ENCODE measurements at regions not wholly inside any gene's neighbourhood (a gene's known extent, or its start where the extent isn't known, plus 50 kb on each side); places are given as distances from the start of the nearest gene placed in this dataset.

GRCh38 chr3:194908496-194908895 lies 222.8 kb downstream of the FAM43A start:
- H3K36me3 ChIP-seq (replicated peaks in 1 of 2; ENCODE audit: control insufficient read depth in 1 of 2, insufficient read depth in 2 of 2, low read length in 2 of 2) = no peaks in the 10 kb centered on the region
- H3K27ac ChIP-seq (ENCODE audit: extremely low read length, insufficient read depth, low read length) = no peak overlapping the region
- WGBS (ENCODE audit: low lambda C conversion rate) = 50% methylated on average over 4 of the region's 5 CpGs
- BruUV-seq (replicated peaks) = no TSS peak
- peaks cover 0 to 9% of the 10 kb centered on the region in 2 experiments; a peak in 2 of 5 replicates for H3K27me3 ChIP-seq (ENCODE audit: control insufficient read depth in 1 of 2, insufficient read depth in 2 of 2, low read length in 2 of 2)
- no peak overlapping the region for H3K9ac ChIP-seq (ENCODE audit: insufficient read depth, low read depth, low read length)
- H3K4me3 ChIP-seq (replicated peaks in 1 of 3; ENCODE audit: insufficient read depth in 1 of 3, low read depth in 2 of 3, low read length in 3 of 3) = no peak overlapping the region
- H3K79me2 ChIP-seq (ENCODE audit: insufficient read depth, low read length) = no peaks in the 10 kb centered on the region
- no peaks in the 10 kb centered on the region for H3K4me1 ChIP-seq (ENCODE audit: insufficient read depth, low read length)
- ChIA-PET CTCF (ENCODE audit: low intra/inter-chr PET ratio, low total read pairs) (no interaction called here), POLR2A (no interaction called here)
- no peaks in the 10 kb centered on the region for H4K20me1 ChIP-seq (ENCODE audit: insufficient read depth, low read length)
- H3K9me3 ChIP-seq (ENCODE audit: low read length) = peaks cover 7% of the 10 kb centered on the region; the same call in 1 of the 2 replicates
- no peak overlapping the region for H3K4me2 ChIP-seq (ENCODE audit: low read depth, low read length)
- in situ Hi-C loops (cut with HindIII; ENCODE audit: extremely low pct_ligation_motif_present, low pct_unique_long_range_greater_than_20kb) (no loop called here), intact Hi-C loops (cut with micrococcal nuclease; ENCODE audit: unreplicated experiment) (no loop called here)
- no peak for DNase-seq (ENCODE audit: low spot score)
- FAIRE-seq = no peak
- no peak overlapping the region for H2AFZ ChIP-seq (ENCODE audit: low read length)
- TF ChIP-seq MYNN (CRISPR knock-in tag; IDR thresholded peaks at IDR 0.05; ENCODE audit: low read depth) (no peak), NKX3-1 (CRISPR knock-in tag; IDR thresholded peaks at IDR 0.05) (no peak), POLR2G (IDR thresholded peaks at IDR 0.05; ENCODE audit: low read depth, low read length) (no peak), IRF1 (CRISPR knock-in tag; IDR thresholded peaks at IDR 0.05; ENCODE audit: low read depth) (no peak), ELF3 (CRISPR knock-in tag; IDR thresholded peaks at IDR 0.05) (no peak), ZNF556 (CRISPR knock-in tag; IDR thresholded peaks at IDR 0.05; ENCODE audit: borderline replicate concordance) (no peak), IRF2 (CRISPR knock-in tag; IDR thresholded peaks at IDR 0.05) (no peak), KMT2B (CRISPR knock-in tag; IDR thresholded peaks at IDR 0.05) (no peak), MTERF4 (CRISPR knock-in tag; IDR thresholded peaks at IDR 0.05) (no peak), ZNF580 (CRISPR knock-in tag; IDR thresholded peaks at IDR 0.05; ENCODE audit: borderline replicate concordance, low read depth) (no peak), ZNF557 (CRISPR knock-in tag; IDR thresholded peaks at IDR 0.05) (no peak), ZNF678 (CRISPR knock-in tag; IDR thresholded peaks at IDR 0.05) (no peak), CBX2 (IDR thresholded peaks at IDR 0.05; ENCODE audit: low read depth, low read length) (no peak), CBX2 (CRISPR knock-in tag; IDR thresholded peaks at IDR 0.05; ENCODE audit: low read depth) (no peak)
- no peak for ATAC-seq
